Neural crest cell (in vitro differentiated cells): ENCODE measurements at regions not wholly inside any gene's neighbourhood (a gene's known extent, or its start where the extent isn't known, plus 50 kb on each side); places are given as distances from the start of the nearest gene placed in this dataset.
"Not testable (repeated sequence)": the region's sequence is repeated elsewhere in the genome, so short reads cannot be mapped to it uniquely, and the experiment has no call there.

Source experiments
- DNase-seq: peaks from one replicate; pipeline ENCODE4 v3.0.0; 2021; ENCODE audit warnings: low read depth, mixed read lengths, low spot score
- H3K27ac Mint-ChIP-seq: one replicate; pipeline ENCODE4 v1.8.0; 2021; ENCODE audit warnings: mild to moderate bottlenecking, mixed read lengths; ENCODE audit not compliant: unreplicated experiment
- H3K27me3 Mint-ChIP-seq: 2 replicates; pipeline ENCODE4 v1.8.0; 2021; ENCODE audit warnings: low read depth, mild to moderate bottlenecking, mixed read lengths
- H3K36me3 Mint-ChIP-seq: 2 replicates; pipeline ENCODE4 v1.8.0; 2021; ENCODE audit warnings: low read depth, mild to moderate bottlenecking, mixed read lengths
- H3K4me1 Mint-ChIP-seq: 2 replicates; pipeline ENCODE4 v1.8.0; 2021; ENCODE audit warnings: mixed read lengths
- H3K4me3 Mint-ChIP-seq: one replicate; pipeline ENCODE4 v1.8.0; 2021; ENCODE audit warnings: mild to moderate bottlenecking, mixed read lengths
- H3K9me3 Mint-ChIP-seq: 2 replicates; pipeline ENCODE4 v1.8.0; 2021; ENCODE audit warnings: mixed read lengths
- CTCF ChIP-seq: fragments of 200-600 bp; sonication (generic); conservative IDR thresholded peaks from 2 replicates; pipeline ENCODE4 v1.5.0; 2021; ENCODE audit warnings: antibody characterized with exemption, mild to moderate bottlenecking

- DNase-seq: peak; percentile 2
- no peak overlapping the region for H3K27ac Mint-ChIP-seq
Observed at GRCh38 chrX:127459790-127460189, 592.4 kb downstream of the ACTRT1 start.

DNA sequence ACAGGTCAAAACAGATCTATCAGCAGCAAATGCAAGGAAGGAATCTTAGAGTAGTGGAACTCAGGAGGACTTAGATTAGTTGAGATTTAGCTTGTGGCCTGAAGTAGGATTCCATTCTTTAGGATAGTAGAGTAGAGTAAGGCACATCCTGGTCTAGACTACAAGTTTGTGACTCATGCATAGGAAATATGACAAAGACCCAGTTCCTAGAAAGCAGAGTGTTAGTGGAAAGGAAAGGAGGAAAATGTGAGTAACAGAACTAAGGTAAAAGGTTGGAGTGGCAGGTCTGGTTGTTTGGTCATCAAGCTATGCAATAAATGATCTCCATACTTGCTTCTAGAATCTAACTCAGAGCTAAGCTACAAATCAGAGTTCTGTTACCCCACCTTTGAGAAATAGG lies 595.0 kb downstream of the ACTRT1 start:
- no peak for DNase-seq
- Mint-ChIP-seq H3K4me1 (peaks cover 20% of the 10 kb centered on the region), H3K4me3 (no peak overlapping the region), H3K27ac (no peak overlapping the region), H3K27me3 (no peaks in the 10 kb centered on the region), H3K9me3 (no peaks in the 10 kb centered on the region), H3K36me3 (no peaks in the 10 kb centered on the region)
- no peak for TF ChIP-seq CTCF

More at GRCh38 chrX:127459790-127460189, 592.4 kb downstream of the ACTRT1 start:
- H3K4me1 Mint-ChIP-seq: peaks cover 20% of the 10 kb centered on the region
- TF ChIP-seq CTCF: peak; percentile 30
- peaks cover 2% of the 10 kb centered on the region for H3K9me3 Mint-ChIP-seq
- H3K27me3 Mint-ChIP-seq: no peaks in the 10 kb centered on the region
- no peak overlapping the region for H3K4me3 Mint-ChIP-seq
- no peaks in the 10 kb centered on the region for H3K36me3 Mint-ChIP-seq

- Mint-ChIP-seq H3K27ac (no peak overlapping the region), H3K36me3 (no peaks in the 10 kb centered on the region), H3K4me1 (no peaks in the 10 kb centered on the region), H3K4me3 (no peak overlapping the region), H3K9me3 (no peaks in the 10 kb centered on the region), H3K27me3 (no peaks in the 10 kb centered on the region)
- no peak for DNase-seq
- no peak for TF ChIP-seq CTCF
Observed at GRCh38 chrX:127439676-127440075, 612.5 kb downstream of the ACTRT1 start.

- Mint-ChIP-seq H3K27me3 (no peaks in the 10 kb centered on the region), H3K4me1 (no peaks in the 10 kb centered on the region), H3K36me3 (no peaks in the 10 kb centered on the region), H3K27ac (no peak overlapping the region), H3K4me3 (no peak overlapping the region), H3K9me3 (peaks cover 5% of the 10 kb centered on the region)
- no peak for TF ChIP-seq CTCF
- DNase-seq: no peak
Observed at GRCh38 chrX:127405946-127406345, 586.4 kb downstream of the PRR32 start.

DNA sequence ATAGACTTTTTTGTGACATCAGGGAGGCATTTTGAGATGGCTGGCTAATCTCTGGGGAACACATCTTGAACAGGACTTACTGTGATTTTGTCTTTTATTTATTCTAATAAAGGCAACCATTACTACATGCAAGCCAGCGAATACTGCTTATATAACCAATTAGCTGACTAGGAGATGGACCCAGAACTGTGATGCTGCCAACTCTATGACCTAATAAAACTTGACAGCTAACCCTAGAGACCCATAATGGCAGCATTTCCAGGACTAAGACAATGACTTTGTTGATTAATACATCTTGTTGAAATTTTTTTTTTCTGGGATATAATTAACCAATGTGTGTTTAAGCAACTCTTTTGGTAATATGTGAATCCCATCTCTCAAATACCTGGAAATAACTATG lies 584.6 kb downstream of the PRR32 start:
- Mint-ChIP-seq H3K9me3 (peaks cover 5% of the 10 kb centered on the region), H3K27me3 (no peaks in the 10 kb centered on the region), H3K36me3 (no peaks in the 10 kb centered on the region), H3K4me3 (no peak overlapping the region), H3K4me1 (no peaks in the 10 kb centered on the region), H3K27ac (no peak overlapping the region)
- no peak for DNase-seq
- no peak for TF ChIP-seq CTCF

GRCh38 chrX:127400231-127400630 lies 580.7 kb downstream of the PRR32 start:
- H3K4me1 Mint-ChIP-seq, H3K27me3 Mint-ChIP-seq, H3K27ac Mint-ChIP-seq, H3K9me3 Mint-ChIP-seq, DNase-seq, H3K36me3 Mint-ChIP-seq, H3K4me3 Mint-ChIP-seq: not testable (repeated sequence)
